ENCODE measurements at regions not wholly inside any gene's neighbourhood (a gene's known extent, or its start where the extent isn't known, plus 50 kb on each side); places are given as distances from the start of the nearest gene placed in this dataset.
"Not testable (repeated sequence)": the region's sequence is repeated elsewhere in the genome, so short reads cannot be mapped to it uniquely, and the experiment has no call there.

GRCh38 chr2:193276988-193277387, 1082.3 kb upstream of the TMEFF2 start:
- DNase-seq (ENCODE audit: low read depth in 1 of 2, low spot score in 1 of 2): no peak

- no peak for DNase-seq (ENCODE audit: low read depth in 1 of 2, low spot score in 1 of 2)
Observed at GRCh38 chr2:193276560-193276959, 1081.8 kb upstream of the TMEFF2 start.

GRCh38 chr2:193276069-193276468, 1081.3 kb upstream of the TMEFF2 start:
- no peak for DNase-seq (ENCODE audit: low read depth in 1 of 2, low spot score in 1 of 2)

DNA sequence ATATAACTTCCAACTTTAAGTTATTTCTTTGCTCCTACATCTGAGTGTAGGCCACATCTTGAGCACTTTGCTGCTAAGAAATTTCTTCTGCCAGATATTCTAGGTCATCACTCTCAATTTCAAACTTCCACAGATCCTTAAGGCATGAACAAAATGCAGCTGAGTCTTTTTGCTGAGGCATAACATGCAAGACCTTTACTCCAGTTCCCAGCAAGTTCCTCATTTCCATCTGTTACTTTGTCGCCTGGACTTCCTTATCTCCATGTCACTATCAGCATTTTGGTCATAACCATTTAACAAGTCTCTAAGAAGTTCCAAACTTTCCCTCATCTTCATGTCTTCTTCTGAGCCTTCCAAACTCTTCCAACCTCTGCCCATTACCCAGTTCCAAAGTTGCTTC, 1077.3 kb upstream of the TMEFF2 start:
- no peak for DNase-seq (ENCODE audit: low read depth in 1 of 2, low spot score in 1 of 2)

DNA sequence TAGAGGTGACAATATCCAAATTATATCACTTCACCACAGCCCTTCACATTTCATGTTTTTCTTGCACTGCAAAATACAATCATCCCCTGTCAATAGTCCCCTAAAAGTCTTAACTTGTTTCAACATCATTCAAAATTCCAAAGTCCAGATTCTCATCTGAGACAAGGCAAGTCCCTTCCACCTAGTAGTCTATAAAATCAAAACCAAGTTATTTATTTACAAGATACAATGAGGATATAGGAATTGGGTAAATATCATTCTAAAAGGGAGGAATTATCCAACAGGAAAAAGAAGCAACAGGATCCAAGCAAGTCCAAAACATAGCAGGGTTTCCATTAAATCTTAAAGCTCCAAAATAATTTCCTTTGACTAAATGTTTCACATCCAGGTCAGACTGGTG, 1076.1 kb upstream of the TMEFF2 start:
- no peak for DNase-seq (ENCODE audit: low read depth in 1 of 2, low spot score in 1 of 2)

DNA sequence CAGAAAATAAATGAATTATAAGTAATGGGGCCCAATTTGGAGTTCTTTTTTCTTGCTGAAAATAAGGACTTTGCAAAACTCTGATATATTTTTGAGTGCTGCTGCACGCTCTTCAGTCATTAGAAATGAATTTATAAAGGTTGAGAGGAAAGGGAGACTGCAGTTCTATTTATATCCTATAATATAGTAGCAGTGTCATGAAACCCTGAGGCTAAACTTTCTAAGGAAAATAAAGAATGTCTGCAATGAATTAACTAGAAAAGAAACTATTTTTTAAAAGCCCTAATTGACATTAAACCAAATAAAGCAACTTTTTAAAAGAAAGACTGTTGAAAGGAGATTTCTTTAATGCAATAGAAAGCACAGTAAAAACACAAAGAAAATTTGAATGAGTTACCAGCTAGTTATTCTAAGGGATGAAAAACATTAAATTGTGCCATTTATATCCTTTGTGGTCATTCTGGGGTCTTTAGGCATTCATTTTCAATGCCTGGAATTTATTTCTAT, 1072.8 kb upstream of the TMEFF2 start:
- no peak for DNase-seq (ENCODE audit: low read depth in 1 of 2, low spot score in 1 of 2)

- DNase-seq (ENCODE audit: low read depth in 1 of 2, low spot score in 1 of 2): no peak
Observed at GRCh38 chr2:193253014-193253530, 1058.3 kb upstream of the TMEFF2 start.

GRCh38 chr2:193251909-193252308, 1057.2 kb upstream of the TMEFF2 start:
- DNase-seq (ENCODE audit: low read depth in 1 of 2, low spot score in 1 of 2): no peak

DNA sequence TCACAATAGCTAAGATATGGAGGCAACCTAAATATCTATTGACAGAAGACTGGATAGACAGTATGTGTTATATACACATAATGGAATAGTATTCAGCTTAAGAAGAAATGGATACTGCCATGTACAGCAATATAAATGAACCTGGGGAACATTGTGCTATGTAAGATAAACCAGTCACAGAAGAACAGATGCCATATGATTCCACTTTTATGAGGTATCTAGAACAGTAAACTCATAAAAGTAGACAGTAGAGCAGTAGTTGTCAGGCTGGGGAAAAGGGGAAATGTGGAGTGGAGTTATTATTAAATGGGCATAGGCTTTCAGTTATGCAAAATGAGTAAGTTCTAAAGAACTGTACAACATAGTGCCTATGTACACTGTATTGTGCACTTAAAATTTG, 1055.7 kb upstream of the TMEFF2 start:
- no peak for DNase-seq (ENCODE audit: low read depth in 1 of 2, low spot score in 1 of 2)

GRCh38 chr2:193240752-193241151, 1046.0 kb upstream of the TMEFF2 start:
- no peak for DNase-seq (ENCODE audit: low read depth in 1 of 2, low spot score in 1 of 2)

DNA sequence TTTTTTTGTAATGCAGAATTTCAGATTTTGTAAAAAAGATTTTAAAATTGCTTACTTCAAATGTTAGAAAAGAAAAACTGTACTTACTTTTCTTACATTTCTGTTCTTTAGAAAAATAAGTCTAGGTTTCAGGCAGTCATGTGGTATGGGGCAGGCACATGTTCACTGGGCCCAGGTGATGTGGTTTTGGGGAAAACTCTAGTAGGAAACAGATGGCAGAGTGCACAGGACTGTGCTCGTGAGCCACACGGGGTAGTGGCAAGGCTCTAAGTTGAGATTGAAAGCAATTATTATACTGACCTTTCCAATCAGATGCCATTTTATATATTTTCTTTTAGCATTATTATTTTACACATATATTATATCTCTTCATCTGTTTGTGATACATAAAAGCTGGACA, 1036.9 kb upstream of the TMEFF2 start:
- no peak for DNase-seq (ENCODE audit: low read depth in 1 of 2, low spot score in 1 of 2)

DNA sequence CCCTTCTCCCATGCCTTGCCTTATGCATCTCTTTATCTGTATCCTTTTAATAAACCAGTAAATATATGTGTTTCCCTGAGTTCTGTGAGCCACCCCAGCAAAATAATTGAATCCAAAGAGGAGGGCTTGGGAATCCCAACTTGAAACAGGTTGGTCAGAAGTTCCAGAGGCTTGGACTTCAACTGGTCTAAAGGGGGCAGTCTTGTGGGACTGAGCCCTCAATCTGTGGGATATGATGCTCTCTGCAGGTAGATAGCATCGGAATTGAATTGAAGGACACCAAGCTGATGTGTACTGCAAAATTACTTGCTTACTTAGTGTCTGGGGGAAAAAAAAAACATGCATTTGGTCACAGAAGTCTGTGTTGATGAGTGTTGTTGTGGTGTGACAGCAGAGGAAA, 1033.5 kb upstream of the TMEFF2 start:
- no peak for DNase-seq (ENCODE audit: low read depth in 1 of 2, low spot score in 1 of 2)

- no peak for DNase-seq (ENCODE audit: low read depth in 1 of 2, low spot score in 1 of 2)
Observed at GRCh38 chr2:193222454-193222853, 1027.7 kb upstream of the TMEFF2 start.

- no peak for DNase-seq (ENCODE audit: low read depth in 1 of 2, low spot score in 1 of 2)
Observed at GRCh38 chr2:193219413-193219812, 1024.7 kb upstream of the TMEFF2 start.

- DNase-seq (ENCODE audit: low read depth in 1 of 2, low spot score in 1 of 2): no peak
Observed at GRCh38 chr2:193201583-193201982, 1006.9 kb upstream of the TMEFF2 start.

GRCh38 chr2:193199322-193199721, 1004.6 kb upstream of the TMEFF2 start:
- DNase-seq (ENCODE audit: low read depth in 1 of 2, low spot score in 1 of 2): no peak

DNA sequence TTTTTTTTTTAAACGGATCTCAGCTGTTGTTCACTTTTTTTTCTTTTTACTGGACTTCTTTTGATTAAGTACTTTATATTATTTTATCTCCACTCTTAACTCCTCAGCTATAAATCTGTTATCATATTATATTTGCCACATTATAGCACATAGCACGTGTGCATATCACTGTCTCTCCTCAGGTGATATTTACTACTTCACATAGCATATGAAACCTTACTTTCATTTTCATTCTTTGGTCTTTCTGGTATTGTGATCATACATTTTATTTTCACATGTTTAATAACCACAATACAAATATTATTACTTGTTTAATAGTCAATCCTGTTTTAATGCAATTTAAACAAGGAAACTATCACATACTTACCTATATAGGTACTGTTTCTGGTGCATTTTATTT, 993.1 kb upstream of the TMEFF2 start:
- no peak for DNase-seq (ENCODE audit: low read depth in 1 of 2, low spot score in 1 of 2)

- DNase-seq (ENCODE audit: low read depth in 1 of 2, low spot score in 1 of 2): not testable (repeated sequence)
Observed at GRCh38 chr2:193170981-193171380, 976.2 kb upstream of the TMEFF2 start.

GRCh38 chr2:193156480-193156879, 961.7 kb upstream of the TMEFF2 start:
- DNase-seq (ENCODE audit: low read depth in 1 of 2, low spot score in 1 of 2): no peak

DNA sequence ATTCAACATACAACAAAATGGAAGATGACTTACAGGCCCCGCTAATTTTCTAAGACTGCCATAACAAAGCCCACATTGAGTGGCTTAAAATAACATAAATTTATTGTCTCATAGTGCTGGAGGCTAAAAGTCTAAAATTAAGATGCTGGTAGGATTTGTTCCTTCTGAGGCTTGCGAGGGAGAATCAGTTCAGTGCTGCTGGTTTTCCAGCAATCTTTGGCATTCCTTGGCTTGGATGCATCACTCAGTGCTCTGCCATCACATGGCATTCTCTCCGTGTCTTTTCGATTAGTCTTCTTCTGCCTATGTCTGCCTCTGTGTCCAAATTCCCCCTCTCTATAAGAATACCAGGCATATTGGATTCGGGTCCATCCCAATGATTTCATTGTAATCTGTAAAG, 959.3 kb upstream of the TMEFF2 start:
- DNase-seq (ENCODE audit: low read depth in 1 of 2, low spot score in 1 of 2): no peak

GRCh38 chr2:193153576-193153975, 958.8 kb upstream of the TMEFF2 start:
- DNase-seq (ENCODE audit: low read depth in 1 of 2, low spot score in 1 of 2): no peak

- not testable (repeated sequence) for DNase-seq (ENCODE audit: low read depth in 1 of 2, low spot score in 1 of 2)
Observed at GRCh38 chr2:193142467-193142866, 947.7 kb upstream of the TMEFF2 start.

DNA sequence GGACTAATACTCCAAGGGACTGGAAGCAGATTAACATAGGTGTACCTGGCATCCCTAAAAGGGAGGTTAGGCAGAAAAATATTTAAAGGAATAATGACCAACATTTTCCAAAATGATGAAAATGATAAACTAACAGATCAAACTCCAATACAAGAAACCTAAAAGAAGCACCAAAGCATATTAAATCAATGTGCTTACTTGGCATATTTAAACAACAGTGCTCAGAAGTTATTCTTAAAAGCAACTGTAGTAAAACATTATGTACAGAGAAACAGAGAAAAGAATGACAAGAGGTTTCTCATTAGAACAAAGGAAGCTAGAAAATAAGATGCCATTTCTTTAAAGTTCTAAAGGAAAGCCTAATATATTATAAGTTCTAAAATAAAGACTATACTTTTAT, 947.3 kb upstream of the TMEFF2 start:
- DNase-seq (ENCODE audit: low read depth in 1 of 2, low spot score in 1 of 2): no peak

- DNase-seq (ENCODE audit: low read depth in 1 of 2, low spot score in 1 of 2): not testable (repeated sequence)
Observed at GRCh38 chr2:193140895-193141294, 946.2 kb upstream of the TMEFF2 start.
